Stimulated activated CD4-positive, alpha-beta T cell treated with anti-CD3 and anti-CD28 coated beads, Interleukin-12 subunit alpha, Interleukin-12 subunit beta, amount 100 ng/mL, for 4 hours (primary cell): ENCODE measurements at regions not wholly inside any gene's neighbourhood (a gene's known extent, or its start where the extent isn't known, plus 50 kb on each side); places are given as distances from the start of the nearest gene placed in this dataset.

Experiments used
- DNase-seq: peaks from one replicate; pipeline ENCODE4 v3.0.0-alpha.2; 2020

- DNase-seq, result no peak
Observed at GRCh38 chr20:2237059-2237458, 58.7 kb upstream of the TGM3 start.

- DNase-seq, result no peak
Observed at GRCh38 chr20:2238601-2239000, 57.2 kb upstream of the TGM3 start.

GRCh38 chr20:2240835-2241234 lies 55.0 kb upstream of the TGM3 start:
- no peak for DNase-seq

- DNase-seq, result no peak
Observed at GRCh38 chr20:2242678-2243077, 53.1 kb upstream of the TGM3 start.

GRCh38 chr20:2244523-2244922 lies 51.3 kb upstream of the TGM3 start:
- DNase-seq, result no peak

GRCh38 chr20:2244993-2245392 lies 50.8 kb upstream of the TGM3 start:
- no peak for DNase-seq

- DNase-seq, result no peak
Observed at GRCh38 chr20:2245637-2246036, 50.2 kb upstream of the TGM3 start.
